ENCODE measurements at regions not wholly inside any gene's neighbourhood (a gene's known extent, or its start where the extent isn't known, plus 50 kb on each side); places are given as distances from the start of the nearest gene placed in this dataset.
"Not testable (repeated sequence)": the region's sequence is repeated elsewhere in the genome, so short reads cannot be mapped to it uniquely, and the experiment has no call there.

GRCh38 chr5:57950616-57951228 is 468.1 kb upstream of the ACTBL2 start:
- no peak for DNase-seq (ENCODE audit: low read depth)

- no peak for DNase-seq (ENCODE audit: low read depth)
Observed at GRCh38 chr5:57948091-57948490, 465.5 kb upstream of the ACTBL2 start.

- DNase-seq (ENCODE audit: low read depth) = no peak
Observed at GRCh38 chr5:57947181-57947580, 464.6 kb upstream of the ACTBL2 start.

GRCh38 chr5:57940879-57941278 is 458.3 kb upstream of the ACTBL2 start:
- no peak for DNase-seq (ENCODE audit: low read depth)

GRCh38 chr5:57940236-57940635 is 457.6 kb upstream of the ACTBL2 start:
- no peak for DNase-seq (ENCODE audit: low read depth)

- DNase-seq (ENCODE audit: low read depth) = no peak
Observed at GRCh38 chr5:57939771-57940170, 457.2 kb upstream of the ACTBL2 start.

- no peak for DNase-seq (ENCODE audit: low read depth)
Observed at GRCh38 chr5:57939335-57939734, 456.7 kb upstream of the ACTBL2 start.

- no peak for DNase-seq (ENCODE audit: low read depth)
Observed at GRCh38 chr5:57938174-57938557, 455.6 kb upstream of the ACTBL2 start.

- DNase-seq (ENCODE audit: low read depth) = no peak
Observed at GRCh38 chr5:57937501-57938173, 455.0 kb upstream of the ACTBL2 start.

GRCh38 chr5:57937025-57937424 is 454.4 kb upstream of the ACTBL2 start:
- DNase-seq (ENCODE audit: low read depth) = no peak

GRCh38 chr5:57932761-57933160 is 450.1 kb upstream of the ACTBL2 start:
- DNase-seq (ENCODE audit: low read depth) = no peak

GRCh38 chr5:57931807-57932206 is 449.2 kb upstream of the ACTBL2 start:
- no peak for DNase-seq (ENCODE audit: low read depth)

- no peak for DNase-seq (ENCODE audit: low read depth)
Observed at GRCh38 chr5:57931352-57931751, 448.7 kb upstream of the ACTBL2 start.

GRCh38 chr5:57929271-57929670 is 446.7 kb upstream of the ACTBL2 start:
- no peak for DNase-seq (ENCODE audit: low read depth)

GRCh38 chr5:57923094-57923493 is 440.5 kb upstream of the ACTBL2 start:
- DNase-seq (ENCODE audit: low read depth) = not testable (repeated sequence)

GRCh38 chr5:57917004-57917403 is 434.4 kb upstream of the ACTBL2 start:
- no peak for DNase-seq (ENCODE audit: low read depth)

GRCh38 chr5:57915536-57915935 is 432.9 kb upstream of the ACTBL2 start:
- no peak for DNase-seq (ENCODE audit: low read depth)

- DNase-seq (ENCODE audit: low read depth) = no peak
Observed at GRCh38 chr5:57911438-57911837, 428.8 kb upstream of the ACTBL2 start.

- no peak for DNase-seq (ENCODE audit: low read depth)
Observed at GRCh38 chr5:57906671-57907070, 424.1 kb upstream of the ACTBL2 start.

- DNase-seq (ENCODE audit: low read depth) = no peak
Observed at GRCh38 chr5:57903458-57903857, 420.8 kb upstream of the ACTBL2 start.

GRCh38 chr5:57902095-57902494 is 419.5 kb upstream of the ACTBL2 start:
- DNase-seq (ENCODE audit: low read depth) = no peak

GRCh38 chr5:57900381-57900944 is 417.9 kb upstream of the ACTBL2 start:
- no peak for DNase-seq (ENCODE audit: low read depth)

GRCh38 chr5:57896576-57896975 is 414.0 kb upstream of the ACTBL2 start:
- DNase-seq (ENCODE audit: low read depth) = no peak

GRCh38 chr5:57895766-57896165 is 413.2 kb upstream of the ACTBL2 start:
- DNase-seq (ENCODE audit: low read depth) = no peak

All from stimulated activated CD8-positive, alpha-beta memory T cell treated with anti-CD3 and anti-CD28 coated beads, Interleukin-12 subunit alpha, Interleukin-12 subunit beta, amount 100 ng/mL, for 1 hour (primary cell).